ENCODE measurements at regions not wholly inside any gene's neighbourhood (a gene's known extent, or its start where the extent isn't known, plus 50 kb on each side); places are given as distances from the start of the nearest gene placed in this dataset.
"Not testable (repeated sequence)": the region's sequence is repeated elsewhere in the genome, so short reads cannot be mapped to it uniquely, and the experiment has no call there.

GRCh38 chr1:29945426-29945825, 709.1 kb downstream of the PTPRU start:
- DNase-seq = no peak

GRCh38 chr1:29944253-29944905, 708.1 kb downstream of the PTPRU start:
- DNase-seq = no peak

- no peak for DNase-seq
Observed at GRCh38 chr1:29943034-29943433, 706.7 kb downstream of the PTPRU start.

- no peak for DNase-seq
Observed at GRCh38 chr1:29939079-29939478, 702.8 kb downstream of the PTPRU start.

DNA sequence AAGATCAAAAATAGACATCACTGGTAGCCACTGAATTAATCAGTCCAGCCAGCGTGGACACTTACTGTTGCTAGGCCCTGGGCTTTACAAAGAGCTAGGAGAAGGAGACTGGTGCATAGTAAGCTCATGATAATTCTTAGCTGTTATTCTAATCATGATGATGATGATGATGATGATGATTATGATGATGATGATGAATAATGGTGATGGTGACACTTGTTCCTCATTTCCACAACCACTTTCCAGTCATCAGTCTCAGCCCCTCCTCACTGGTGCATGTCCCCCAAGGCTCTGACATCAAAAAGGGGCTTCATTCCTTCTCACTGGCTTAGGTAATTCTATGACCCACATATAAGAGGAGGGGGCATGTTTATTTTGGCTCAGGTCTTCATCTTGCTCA, 701.0 kb downstream of the PTPRU start:
- no peak for DNase-seq

GRCh38 chr1:29936031-29936544, 699.8 kb downstream of the PTPRU start:
- DNase-seq = no peak

GRCh38 chr1:29934255-29934772, 698.0 kb downstream of the PTPRU start:
- DNase-seq = no peak

DNA sequence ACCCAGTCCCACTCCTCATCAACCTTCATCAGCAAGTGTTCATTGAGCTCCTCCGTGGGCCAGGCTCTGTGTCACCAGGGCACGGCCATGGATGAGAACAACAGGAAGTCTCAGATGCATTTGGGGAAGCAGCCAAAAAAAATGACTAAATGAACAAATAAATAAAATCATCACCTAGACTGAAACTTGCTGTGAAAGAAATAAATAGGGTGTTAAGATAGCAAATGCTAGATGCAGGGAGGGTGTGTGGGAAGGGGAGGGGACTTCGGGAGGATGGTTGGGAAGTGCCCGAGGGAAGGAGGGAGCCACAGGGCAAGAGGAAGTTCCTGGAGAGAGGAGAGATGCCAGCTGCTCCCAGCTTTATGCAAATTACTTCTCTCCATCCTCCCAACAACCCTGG, 696.7 kb downstream of the PTPRU start:
- DNase-seq = no peak

GRCh38 chr1:29932626-29933025, 696.3 kb downstream of the PTPRU start:
- DNase-seq = no peak

DNA sequence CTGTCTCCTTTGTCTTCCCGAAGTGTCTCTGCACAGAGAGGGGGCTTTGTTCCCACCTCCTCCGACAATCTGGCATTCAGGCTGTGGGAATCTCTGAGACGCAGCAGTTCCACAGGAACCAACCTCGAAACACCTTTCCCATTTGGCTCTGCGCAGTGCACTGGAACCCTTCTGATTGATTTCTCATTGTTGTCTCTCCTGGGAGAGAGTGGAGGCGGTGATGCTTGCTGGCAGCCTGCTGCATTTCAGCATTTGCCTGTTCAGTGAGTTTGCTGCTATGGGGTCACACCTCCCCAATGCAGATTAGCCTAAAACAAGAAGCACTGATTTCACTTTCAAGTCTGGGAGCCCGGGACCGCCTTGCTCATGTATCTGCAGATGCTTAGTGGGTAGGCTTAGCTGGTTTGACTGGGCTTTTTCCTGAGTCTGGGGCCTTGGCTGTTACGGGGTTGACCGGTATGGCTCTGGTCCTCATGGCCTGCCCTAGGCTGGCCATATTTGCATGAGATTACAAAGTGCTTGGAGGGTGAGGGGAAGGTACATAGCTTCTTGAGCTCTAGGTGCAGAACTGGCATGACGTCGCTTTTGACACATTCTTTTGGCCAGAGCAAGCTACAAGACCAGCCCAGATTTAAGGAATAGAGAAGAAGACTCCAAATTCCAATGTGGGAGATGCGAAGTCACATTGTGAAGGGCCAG, 695.3 kb downstream of the PTPRU start:
- DNase-seq = no peak

DNA sequence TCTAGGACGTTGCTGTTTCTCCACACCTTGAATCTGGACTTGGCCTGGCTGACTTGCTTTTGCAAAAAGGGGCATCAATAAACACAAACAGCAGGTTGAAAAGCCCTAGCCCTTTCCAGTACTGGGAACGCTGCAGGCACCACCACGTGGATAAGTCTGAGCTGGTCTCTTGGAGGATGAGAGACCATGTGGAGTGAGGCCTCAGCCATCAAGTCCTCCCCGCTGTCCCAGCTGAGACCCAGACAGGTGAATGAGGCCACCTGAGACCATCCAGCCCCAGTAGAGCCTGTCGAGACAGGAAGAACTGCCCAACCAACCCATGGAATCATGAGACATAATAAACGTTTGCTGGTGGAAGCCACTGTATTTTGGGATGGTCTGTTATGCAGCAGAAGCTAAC, 688.7 kb downstream of the PTPRU start:
- no peak for DNase-seq

GRCh38 chr1:29924017-29924431, 687.7 kb downstream of the PTPRU start:
- DNase-seq = no peak

DNA sequence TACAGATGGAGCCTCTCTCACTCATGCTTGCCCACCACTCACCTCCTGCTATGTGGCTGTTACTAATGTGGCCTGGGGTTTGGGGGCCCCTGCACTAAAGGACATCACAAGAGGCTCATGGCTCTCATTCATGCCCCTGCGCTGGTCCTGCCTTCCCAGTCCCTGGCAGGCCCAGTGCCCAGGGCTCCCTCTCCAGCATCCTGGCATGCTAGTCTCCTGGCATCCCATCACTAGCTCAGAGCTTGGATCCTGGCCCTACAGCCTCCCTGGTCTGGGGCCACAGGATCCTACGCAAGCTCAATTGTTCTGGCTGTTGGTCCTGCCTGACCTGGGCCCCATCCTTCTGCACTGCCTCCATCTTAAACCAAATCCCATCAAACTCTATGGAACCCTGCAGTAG, 685.4 kb downstream of the PTPRU start:
- no peak for DNase-seq

- no peak for DNase-seq
Observed at GRCh38 chr1:29920784-29921183, 684.5 kb downstream of the PTPRU start.

- DNase-seq = no peak
Observed at GRCh38 chr1:29920316-29920715, 684.0 kb downstream of the PTPRU start.

- not testable (repeated sequence) for DNase-seq
Observed at GRCh38 chr1:29919041-29919440, 682.7 kb downstream of the PTPRU start.

GRCh38 chr1:29916656-29917369, 680.5 kb downstream of the PTPRU start:
- no peak for DNase-seq

DNA sequence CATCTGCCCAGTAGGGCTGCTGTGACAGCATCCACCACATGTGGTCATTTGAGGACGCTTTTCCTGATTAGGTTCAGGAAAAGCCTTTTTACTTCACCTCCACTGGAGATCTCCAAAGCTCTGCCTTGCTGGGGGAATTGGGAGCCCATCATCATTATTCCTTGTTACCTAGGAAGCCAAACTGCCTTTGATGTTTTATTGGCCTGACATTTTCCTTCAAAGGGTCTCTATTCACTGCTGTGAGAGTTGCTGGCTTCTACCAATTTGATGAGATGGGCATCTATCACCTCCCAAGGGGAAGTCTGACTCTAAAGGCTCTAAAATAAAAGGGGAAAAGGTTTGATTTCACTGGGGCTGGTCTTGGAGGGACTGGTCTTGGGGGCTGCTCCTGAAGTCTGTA, 678.6 kb downstream of the PTPRU start:
- DNase-seq = no peak

DNA sequence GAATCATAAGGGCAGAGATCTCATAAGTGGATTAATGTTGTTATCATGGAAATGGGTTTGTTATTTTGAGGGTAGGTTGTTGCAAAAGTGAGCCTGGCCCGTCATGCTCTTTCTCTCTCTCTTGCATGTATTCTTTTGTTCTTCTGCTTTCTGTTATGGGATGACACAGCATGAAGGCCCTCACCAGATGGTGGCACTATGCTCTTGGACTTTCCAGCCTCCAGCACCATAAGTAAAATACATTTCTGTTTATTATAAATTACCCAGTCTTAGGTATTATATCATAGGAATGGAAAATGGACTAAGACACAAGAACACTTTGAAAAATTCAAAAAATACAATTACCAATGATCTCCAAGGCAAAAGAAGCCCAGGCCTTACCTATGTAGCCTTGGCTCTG, 676.1 kb downstream of the PTPRU start:
- DNase-seq = no peak

- DNase-seq = no peak
Observed at GRCh38 chr1:29909962-29910361, 673.6 kb downstream of the PTPRU start.

- DNase-seq = no peak
Observed at GRCh38 chr1:29907596-29907995, 671.3 kb downstream of the PTPRU start.

DNA sequence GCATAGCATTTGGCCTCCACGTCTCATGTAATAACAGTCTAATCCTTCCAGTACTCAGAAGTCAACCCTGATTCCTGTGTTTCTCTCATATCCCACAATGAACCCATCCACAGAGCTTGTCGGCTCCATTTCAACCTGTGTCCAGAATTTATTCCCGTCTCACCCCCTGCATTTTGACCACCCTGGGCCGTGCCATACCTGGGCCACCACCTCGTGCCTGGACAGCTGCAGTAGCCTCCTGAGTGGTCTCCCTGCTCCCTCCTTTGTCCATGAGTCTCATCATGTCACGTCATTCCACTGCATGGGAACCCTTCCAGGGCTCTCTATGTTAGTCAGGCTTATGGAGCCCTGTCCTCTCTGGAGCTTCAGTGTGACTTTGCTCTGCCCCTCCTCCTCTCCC, 670.6 kb downstream of the PTPRU start:
- no peak for DNase-seq

DNA sequence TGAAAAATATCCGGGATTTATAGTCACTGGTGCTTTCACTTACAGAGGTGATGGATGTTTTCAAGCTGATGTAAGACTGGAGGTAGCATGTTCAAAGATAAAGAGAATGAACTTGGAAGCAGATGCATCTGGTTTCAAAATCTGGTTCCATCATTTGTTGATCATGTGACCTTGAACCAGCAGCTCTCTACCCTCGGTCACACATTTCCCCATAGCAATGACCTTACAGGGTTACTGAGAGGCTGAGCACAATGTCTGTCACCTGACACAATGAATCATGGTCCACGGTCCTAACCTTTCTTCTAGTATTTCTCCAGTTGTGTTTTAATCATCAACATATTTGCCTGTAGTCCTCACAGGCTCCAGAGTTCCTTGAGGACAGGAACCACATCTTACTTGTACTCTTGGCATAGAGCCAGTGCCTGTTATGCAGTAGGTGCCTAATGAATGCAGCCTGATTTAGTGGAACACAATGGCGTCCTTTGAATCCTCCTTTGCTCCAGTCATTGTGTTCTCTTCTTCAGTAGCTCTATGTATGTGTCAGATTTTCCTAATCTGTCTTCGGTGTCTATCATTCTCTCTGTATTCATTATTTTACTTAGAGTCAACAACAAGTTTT, 667.3 kb downstream of the PTPRU start:
- no peak for DNase-seq

Data from GDM1 (cell line).